Keratinocyte (primary cell): ENCODE measurements at regions not wholly inside any gene's neighbourhood (a gene's known extent, or its start where the extent isn't known, plus 50 kb on each side); places are given as distances from the start of the nearest gene placed in this dataset.

Experiments
- DNase-seq: peaks from one replicate; pipeline ENCODE4 v3.0.0-alpha.2; 2011; ENCODE audit warnings: low read depth, missing footprints, low spot score
- FAIRE-seq: peaks from 2 replicates; lab custom pipeline; 2011; peaks lifted over from hg19 to GRCh38; lab: Jason Lieb, UNC
- H2AFZ ChIP-seq: 2 replicates; pipeline ENCODE4 v1.6.0; 2012; ENCODE audit warnings: low read length, control low read depth, inconsistent platforms; ENCODE audit not compliant: control insufficient read depth
- H3K27ac ChIP-seq: 2 replicates; pipeline ENCODE4 v1.5.1; 2011; ENCODE audit warnings: low read length; ENCODE audit not compliant: control insufficient read depth, insufficient read depth
- H3K27me3 ChIP-seq: 3 replicates; pipeline ENCODE4 v1.6.0; 2011; ENCODE audit warnings: low read length; ENCODE audit not compliant: control insufficient read depth, insufficient read depth; ENCODE audit errors: extremely low read depth
- H3K36me3 ChIP-seq, 2 experiments: 2 replicates in 1 of 2; 3 replicates in 1 of 2; pipeline ENCODE4 v1.5.1; 2011; ENCODE audit warnings: low read length in 2 of 2, mild to moderate bottlenecking in 1 of 2; ENCODE audit not compliant: control insufficient read depth in 2 of 2, insufficient read depth in 2 of 2; ENCODE audit errors: extremely low read depth in 1 of 2
- H3K4me1 ChIP-seq: 3 replicates; pipeline ENCODE4 v1.5.1; 2011; ENCODE audit warnings: low read length; ENCODE audit not compliant: control insufficient read depth, insufficient read depth; ENCODE audit errors: extremely low read depth
- H3K4me2 ChIP-seq: 3 replicates; pipeline ENCODE4 v1.6.0; 2011; ENCODE audit warnings: low read depth, low read length; ENCODE audit not compliant: control insufficient read depth, insufficient read depth; ENCODE audit errors: extremely low read depth
- H3K4me3 ChIP-seq, 3 experiments: fragments of 200-600 bp in 1 of 3; sonication (generic) in 1 of 3; 2 replicates in 2 of 3; 3 replicates in 1 of 3; pipeline ENCODE4 v1.5.1; 2011 to 2016; ENCODE audit warnings: low read length in 3 of 3, mild to moderate bottlenecking in 3 of 3, control low read depth in 2 of 3, inconsistent platforms in 1 of 3, low read depth in 1 of 3, mixed read lengths in 1 of 3, mixed run types in 1 of 3, moderate library complexity in 1 of 3; ENCODE audit not compliant: control insufficient read depth in 2 of 3, insufficient read depth in 2 of 3; ENCODE audit errors: extremely low read depth in 1 of 3
- H3K79me2 ChIP-seq: 2 replicates; pipeline ENCODE4 v1.6.0; 2012; ENCODE audit warnings: low read length; ENCODE audit not compliant: control insufficient read depth, insufficient read depth
- H3K9ac ChIP-seq: 3 replicates; pipeline ENCODE4 v1.6.0; 2011; ENCODE audit warnings: low read length; ENCODE audit not compliant: control insufficient read depth, insufficient read depth; ENCODE audit errors: extremely low read depth
- H3K9me1 ChIP-seq: 3 replicates; pipeline ENCODE4 v1.6.0; 2011; ENCODE audit warnings: low read length; ENCODE audit not compliant: control insufficient read depth, insufficient read depth; ENCODE audit errors: extremely low read depth
- H3K9me3 ChIP-seq: 2 replicates; pipeline ENCODE4 v1.5.1; 2012; ENCODE audit warnings: low read depth, low read length; ENCODE audit not compliant: control insufficient read depth
- H4K20me1 ChIP-seq: 3 replicates; pipeline ENCODE4 v1.6.0; 2011; ENCODE audit warnings: low read length; ENCODE audit not compliant: control insufficient read depth, insufficient read depth; ENCODE audit errors: extremely low read depth
- CTCF ChIP-seq, 3 experiments: IDR thresholded peaks in 1 of 3; conservative IDR thresholded peaks in 1 of 3; optimal IDR thresholded peaks in 1 of 3; 2 replicates in 2 of 3; 3 replicates in 1 of 3; pipeline versions ENCODE3 to v1.5.1; 2011; ENCODE audit warnings: low read length in 3 of 3, mild to moderate bottlenecking in 3 of 3, moderate library complexity in 2 of 3, control low read depth in 1 of 3, inconsistent platforms in 1 of 3; ENCODE audit not compliant: insufficient read depth in 2 of 3; ENCODE audit errors: extremely low read depth in 1 of 3
- EZH2 ChIP-seq: IDR thresholded peaks from one replicate; pipeline ENCODE4 v1.6.1; 2012; ENCODE audit warnings: inconsistent platforms, mild to moderate bottlenecking, low read length, moderate library complexity
- dilution Hi-C: fragments of 300-500 bp; cut with MboI; formaldehyde crosslinking; loops from one replicate; pipeline ENCODE4 v1.7.0; 2020; ENCODE audit warnings: low sequenced_read_pairs; ENCODE audit not compliant: extremely low pct_ligation_motif_present

GRCh38 chr1:24986372-24986965 lies 56.4 kb upstream of the RUNX3 start:
- Histone ChIP-seq H4K20me1 (no peaks in the 10 kb centered on the region), H3K4me3 (no peak overlapping the region), H3K9me1 (no peaks in the 10 kb centered on the region), H3K9ac (no peak overlapping the region), H3K36me3 (no peaks in the 10 kb centered on the region), H2AFZ (no peak overlapping the region), H3K79me2 (no peaks in the 10 kb centered on the region), H3K27ac (no peak overlapping the region), H3K9me3 (no peaks in the 10 kb centered on the region), H3K4me1 (no peaks in the 10 kb centered on the region), H3K4me2 (no peak overlapping the region), H3K27me3 (peaks cover 7% of the 10 kb centered on the region)
- no peak for FAIRE-seq
- TF ChIP-seq EZH2: no peak
- no peak for TF ChIP-seq CTCF (optimal IDR thresholded peaks at IDR 0.05 in 1 of 3, IDR thresholded peaks at IDR 0.05 in 1 of 3, conservative IDR thresholded peaks at IDR 0.05 in 1 of 3; ENCODE audit: extremely low read depth in 1 of 3, insufficient read depth in 2 of 3, low read length in 3 of 3)
- DNase-seq: no peak
- dilution Hi-C loops: loop anchor here (10.0 kb wide), 2 partner anchors 58 to 62 kb away; no protein-coding TSS in a partner anchor

GRCh38 chr1:24985737-24986136 lies 55.7 kb upstream of the RUNX3 start:
- Histone ChIP-seq H3K9ac (no peak overlapping the region), H3K27ac (no peak overlapping the region), H3K9me1 (no peaks in the 10 kb centered on the region), H3K36me3 (no peaks in the 10 kb centered on the region), H3K4me3 (no peak overlapping the region), H4K20me1 (no peaks in the 10 kb centered on the region), H2AFZ (no peak overlapping the region), H3K4me1 (peaks cover 5% of the 10 kb centered on the region), H3K79me2 (no peaks in the 10 kb centered on the region), H3K4me2 (no peak overlapping the region), H3K9me3 (no peaks in the 10 kb centered on the region), H3K27me3 (peaks cover 7% of the 10 kb centered on the region)
- dilution Hi-C loops: loop anchor here (10.0 kb wide), 2 partner anchors 59 to 61 kb away; no protein-coding TSS in a partner anchor
- FAIRE-seq: no peak
- no peak for DNase-seq
- no peak for TF ChIP-seq CTCF (optimal IDR thresholded peaks at IDR 0.05 in 1 of 3, IDR thresholded peaks at IDR 0.05 in 1 of 3, conservative IDR thresholded peaks at IDR 0.05 in 1 of 3; ENCODE audit: extremely low read depth in 1 of 3, insufficient read depth in 2 of 3, low read length in 3 of 3)
